ENCODE measurements at regions not wholly inside any gene's neighbourhood (a gene's known extent, or its start where the extent isn't known, plus 50 kb on each side); places are given as distances from the start of the nearest gene placed in this dataset.
"Not testable (repeated sequence)": the region's sequence is repeated elsewhere in the genome, so short reads cannot be mapped to it uniquely, and the experiment has no call there.

- DNase-seq (ENCODE audit: low read depth in 2 of 2) = no peak
These were observed 84.1 kb upstream of the SIRPA start for GRCh38 chr20:1810926-1811620.

- no peak for DNase-seq (ENCODE audit: low read depth in 2 of 2)
These were observed 84.7 kb upstream of the SIRPA start for GRCh38 chr20:1810572-1810925.

- no peak for DNase-seq (ENCODE audit: low read depth in 2 of 2)
These were observed 85.3 kb upstream of the SIRPA start for GRCh38 chr20:1809611-1810510.

GRCh38 chr20:1809131-1809572 is 86.1 kb upstream of the SIRPA start:
- DNase-seq (ENCODE audit: low read depth in 2 of 2) = no peak

DNA sequence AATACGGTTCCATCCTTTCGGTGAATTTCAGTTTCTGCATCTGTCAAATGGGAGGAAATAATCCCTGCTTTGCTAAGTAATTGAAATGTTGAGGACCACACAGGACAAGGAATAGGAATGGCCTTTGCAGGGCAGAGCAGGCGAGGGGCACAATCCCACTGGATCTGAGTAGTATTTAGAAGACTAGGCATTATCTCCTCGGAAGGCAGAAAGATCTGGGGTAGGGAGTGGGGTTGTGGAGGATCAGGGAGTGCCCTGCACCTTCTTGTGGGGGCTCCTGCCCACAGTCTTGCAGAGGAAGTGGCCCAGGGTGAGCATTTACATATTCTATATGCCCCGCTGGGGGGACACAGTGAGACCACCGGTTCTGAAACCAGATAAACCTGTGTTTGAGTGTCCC is 87.1 kb upstream of the SIRPA start:
- DNase-seq (ENCODE audit: low read depth in 2 of 2) = no peak

DNA sequence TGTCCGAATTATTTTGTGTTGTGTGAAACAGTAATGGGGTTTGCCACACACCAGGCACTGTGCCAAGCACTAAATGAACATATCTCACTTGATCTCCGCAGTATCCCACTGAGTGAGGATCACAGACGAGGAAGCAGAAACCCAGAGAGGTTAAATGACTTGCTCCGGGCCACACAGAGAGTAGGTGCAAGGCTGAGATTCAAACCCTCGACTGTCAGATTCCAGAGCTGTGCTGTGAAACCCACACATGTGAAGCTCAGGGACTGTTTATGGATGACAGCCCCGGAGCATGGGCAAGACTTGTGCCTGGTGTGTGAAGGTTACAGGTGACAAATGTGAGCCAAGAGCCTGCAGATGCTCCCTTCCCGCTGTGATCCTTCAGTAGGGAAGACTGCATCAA is 87.8 kb upstream of the SIRPA start:
- no peak for DNase-seq (ENCODE audit: low read depth in 2 of 2)

- no peak for DNase-seq (ENCODE audit: low read depth in 2 of 2)
These were observed 88.8 kb upstream of the SIRPA start for GRCh38 chr20:1806456-1806855.

- no peak for DNase-seq (ENCODE audit: low read depth in 2 of 2)
These were observed 89.4 kb upstream of the SIRPA start for GRCh38 chr20:1805816-1806215.

DNA sequence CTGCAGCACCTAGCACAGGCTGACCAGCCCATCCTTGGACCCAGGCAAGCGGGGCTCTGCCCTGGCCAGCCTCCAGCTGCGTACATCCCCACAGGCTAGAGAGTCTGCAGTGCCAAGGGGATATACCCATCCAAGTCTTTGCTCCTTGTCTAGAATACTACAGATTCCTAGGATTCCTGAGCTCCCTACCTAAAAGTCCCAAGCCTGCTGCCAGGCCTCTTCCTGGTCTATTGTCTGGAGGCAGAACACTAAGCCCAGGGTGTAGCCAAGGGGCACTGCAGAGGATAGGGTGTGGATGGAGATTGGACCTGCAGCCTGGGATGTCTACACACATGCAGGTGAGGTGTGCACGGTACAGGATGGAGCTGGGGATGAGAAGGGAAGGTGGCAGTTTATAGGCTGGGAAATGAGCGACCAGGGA is 90.0 kb upstream of the SIRPA start:
- DNase-seq (ENCODE audit: low read depth in 2 of 2) = no peak

DNA sequence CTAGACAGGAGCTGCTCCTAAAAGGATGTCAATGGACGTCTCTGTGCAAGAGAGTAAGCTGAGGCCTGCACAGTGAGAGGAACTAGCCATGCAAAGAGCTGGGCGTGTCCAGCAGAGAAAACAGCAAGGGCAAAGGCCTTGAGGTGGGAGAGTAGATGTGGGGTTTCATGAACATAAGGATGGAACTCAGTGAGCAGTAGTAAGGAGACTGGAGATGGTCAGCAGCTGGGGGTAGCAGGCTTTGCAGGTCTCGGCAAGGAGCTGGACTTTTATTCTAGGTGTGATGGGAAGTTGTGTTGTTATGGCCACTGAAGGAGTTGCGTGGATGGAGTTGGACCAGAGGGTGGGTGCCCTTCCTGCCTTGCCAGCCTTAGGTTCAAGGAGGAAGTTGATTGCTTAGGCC is 90.7 kb upstream of the SIRPA start:
- DNase-seq (ENCODE audit: low read depth in 2 of 2) = no peak

DNA sequence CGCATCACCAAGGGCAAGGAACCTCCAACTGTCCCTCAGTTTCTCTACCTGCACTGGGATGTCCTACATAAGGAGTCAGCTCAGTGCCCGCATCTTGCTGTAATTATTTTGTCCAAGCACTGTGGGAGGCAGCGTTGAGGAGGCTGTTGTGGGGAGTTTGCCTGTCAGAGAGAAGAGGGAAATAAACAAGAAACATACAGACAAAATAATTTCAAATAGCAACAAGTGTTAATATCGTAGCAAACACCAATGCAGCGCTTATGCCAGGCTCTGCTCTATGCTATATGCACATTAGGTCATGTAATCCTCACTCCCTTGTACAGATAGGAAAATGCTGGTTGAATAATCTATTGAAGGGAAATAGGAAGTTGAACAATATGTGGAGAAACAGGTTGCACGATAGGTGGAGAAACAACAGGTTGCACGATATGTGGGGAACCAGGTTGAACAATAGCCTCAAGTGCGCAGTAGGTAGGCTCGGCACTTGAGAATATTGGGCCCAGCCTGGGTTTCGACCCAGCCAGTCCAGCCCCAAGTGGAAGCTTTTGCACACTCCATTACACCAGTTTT is 91.2 kb upstream of the SIRPA start:
- no peak for DNase-seq (ENCODE audit: low read depth in 2 of 2)

- DNase-seq (ENCODE audit: low read depth in 2 of 2) = peak in 1 of 2 experiments; percentile 11
These were observed 91.9 kb upstream of the SIRPA start for GRCh38 chr20:1803061-1803931.

DNA sequence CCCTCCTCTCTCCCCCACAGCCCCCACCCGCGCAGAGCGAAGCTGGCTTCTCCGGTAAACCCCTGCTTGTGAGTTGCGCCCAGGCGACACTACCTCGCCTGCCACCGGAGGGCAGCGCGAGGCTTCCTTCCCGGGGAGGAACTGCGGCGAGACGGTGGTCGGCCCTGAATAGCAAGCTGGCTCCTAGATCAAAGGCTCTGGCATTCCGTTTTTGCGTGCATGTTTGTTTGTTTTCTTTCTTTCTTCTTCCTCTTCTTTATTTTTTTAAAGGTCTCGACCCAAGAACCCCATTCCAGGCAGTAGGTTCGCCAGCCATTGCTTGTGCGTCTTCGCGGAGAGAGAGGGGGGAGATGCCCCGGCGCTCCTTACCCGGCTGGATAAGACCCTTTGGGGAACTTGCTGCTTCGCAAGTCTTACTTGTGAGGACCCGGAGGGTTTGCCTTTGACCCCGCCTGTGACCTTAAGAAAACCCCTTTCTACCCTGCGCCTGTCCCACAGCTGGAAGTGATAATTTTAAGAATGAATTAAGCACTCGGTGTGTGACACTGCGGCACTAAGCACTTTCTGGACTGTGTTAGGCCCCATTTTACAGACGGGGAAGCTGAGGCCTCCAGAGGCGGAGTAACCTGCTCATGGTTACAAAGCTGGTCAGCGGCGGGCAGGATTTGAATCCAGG is 92.7 kb upstream of the SIRPA start:
- peak; percentile 21 to 26 for DNase-seq (ENCODE audit: low read depth in 2 of 2)

GRCh38 chr20:1801929-1802306 is 93.3 kb upstream of the SIRPA start:
- no peak for DNase-seq (ENCODE audit: low read depth in 2 of 2)

- no peak for DNase-seq (ENCODE audit: low read depth in 2 of 2)
These were observed 93.8 kb upstream of the SIRPA start for GRCh38 chr20:1801225-1801928.

DNA sequence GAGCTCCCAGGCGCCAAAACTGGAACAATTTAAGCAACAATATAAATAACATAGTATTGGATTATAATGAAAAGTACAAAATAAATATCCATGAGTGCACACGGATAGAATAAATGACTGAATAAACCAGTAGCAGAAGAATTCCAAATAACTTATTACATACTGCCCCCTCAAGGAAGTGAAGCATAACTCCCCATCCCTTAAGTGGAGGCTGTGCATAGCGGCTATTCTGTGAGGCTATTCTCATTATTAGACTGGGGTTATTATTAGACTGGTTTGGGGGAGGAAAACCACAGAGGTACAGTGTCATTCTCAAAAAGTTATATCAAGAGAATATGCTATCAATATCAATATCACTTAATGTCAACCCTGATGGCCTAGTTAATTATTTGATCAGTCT is 94.4 kb upstream of the SIRPA start:
- DNase-seq (ENCODE audit: low read depth in 2 of 2) = no peak

- DNase-seq (ENCODE audit: low read depth in 2 of 2) = no peak
These were observed 95.0 kb upstream of the SIRPA start for GRCh38 chr20:1800180-1800579.

DNA sequence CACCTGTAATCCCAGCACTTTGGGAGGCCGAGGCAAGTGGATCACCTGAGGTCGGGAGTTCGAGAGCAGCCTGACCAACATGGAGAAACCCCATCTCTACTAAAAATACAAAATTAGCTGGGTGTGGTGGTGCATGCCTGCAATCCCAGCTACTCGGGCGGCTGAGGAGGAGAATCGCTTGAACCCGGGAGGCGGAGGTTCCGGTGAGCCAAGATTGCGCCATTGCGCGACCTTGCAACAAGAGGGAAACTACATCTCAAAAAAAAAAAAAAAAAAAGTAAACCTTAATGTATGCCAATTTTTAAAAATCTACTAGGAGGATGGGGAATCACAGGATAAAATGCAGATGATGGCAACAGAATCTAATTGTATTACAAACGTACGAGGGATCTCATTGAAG is 95.5 kb upstream of the SIRPA start:
- DNase-seq (ENCODE audit: low read depth in 2 of 2) = not testable (repeated sequence)

- DNase-seq (ENCODE audit: low read depth in 2 of 2) = no peak
These were observed 96.2 kb upstream of the SIRPA start for GRCh38 chr20:1798982-1799381.

DNA sequence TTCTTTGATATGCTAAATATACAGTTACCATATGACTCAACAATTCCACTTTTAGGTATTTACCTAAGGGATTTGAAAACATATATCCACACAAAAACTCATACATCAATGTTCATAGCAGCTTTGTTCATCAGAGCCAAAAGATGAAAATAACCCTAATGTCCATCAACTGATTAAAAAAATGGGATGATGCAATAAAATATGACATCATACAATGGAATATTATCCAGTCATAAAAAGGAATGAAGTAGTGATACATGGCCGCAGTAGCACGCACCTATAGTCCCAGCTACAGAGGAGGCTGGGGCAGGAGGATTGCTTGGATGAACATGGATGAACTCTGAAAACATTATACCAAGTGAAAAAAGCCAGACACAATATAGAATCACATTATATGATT is 101.4 kb upstream of the SIRPA start:
- no peak for DNase-seq (ENCODE audit: low read depth in 2 of 2)

DNA sequence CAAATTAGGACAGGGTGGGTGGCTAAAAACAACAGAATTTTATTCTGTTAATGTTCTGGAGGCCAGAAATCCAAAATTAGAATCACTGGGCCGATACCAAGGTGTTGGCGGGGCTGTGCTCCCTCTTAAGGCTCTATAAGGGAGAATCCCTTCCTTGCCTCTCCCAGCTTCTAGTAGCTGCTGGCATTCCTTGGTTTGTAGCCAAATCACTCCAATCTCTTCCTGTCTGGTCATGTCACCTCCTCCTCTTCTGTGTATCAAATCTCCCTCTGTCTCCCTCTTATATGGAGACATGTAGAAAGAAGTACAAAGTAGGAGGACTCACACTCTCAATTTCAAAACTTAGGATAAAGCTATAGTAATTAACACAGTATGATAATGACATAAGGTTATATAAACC is 102.9 kb upstream of the SIRPA start:
- no peak for DNase-seq (ENCODE audit: low read depth in 2 of 2)

Measured in stimulated activated CD4-positive, alpha-beta T cell treated with anti-CD3 and anti-CD28 coated beads, Interleukin-12 subunit alpha, Interleukin-12 subunit beta, amount 100 ng/mL, for 24 hours (primary cell).